Naive thymus-derived CD4-positive, alpha-beta T cell (primary cell): ENCODE measurements at regions not wholly inside any gene's neighbourhood (a gene's known extent, or its start where the extent isn't known, plus 50 kb on each side); places are given as distances from the start of the nearest gene placed in this dataset.

ENCODE experiments used
- ATAC-seq: fragments of 150-1000 bp; cut with Tn5 transposase; 2 replicates; pipeline ENCODE4 v1.10.0; 2021; ENCODE audit warnings: mild to moderate bottlenecking, moderate library complexity
- CTCF ChIA-PET: fragments of 350-600 bp; sonication (Branson Sonifier 250); formaldehyde crosslinking; loops from one replicate; lab custom pipeline; 2021; ENCODE audit warnings: antibody characterized with exemption; lab: Charles Lee
- POLR2A ChIA-PET: fragments of 350-600 bp; sonication (Branson Sonifier 250); formaldehyde crosslinking; loops from one replicate; lab custom pipeline; 2021; ENCODE audit warnings: antibody characterized with exemption, inconsistent platforms; lab: Charles Lee
- DNase-seq, 9 donors: peaks; one replicate each; pipeline versions ENCODE4 v3.0.0 to v3.0.0-alpha.2; 2020 to 2022; ENCODE audit warnings: mixed read lengths in 1 of 9
- H3K27ac ChIP-seq: one replicate; pipeline ENCODE4 v1.7.0; 2013; ENCODE audit warnings: mild to moderate bottlenecking, low read depth, low read length, moderate library complexity
- H3K27me3 ChIP-seq, 2 donors: one replicate each; pipeline ENCODE4 v1.7.0; 2013; ENCODE audit warnings: low read length in 2 of 2, mild to moderate bottlenecking in 2 of 2, moderate library complexity in 2 of 2; ENCODE audit not compliant: control insufficient read depth in 2 of 2, insufficient read depth in 2 of 2
- H3K36me3 ChIP-seq, 3 experiments: 1 replicate in 2 of 3; 2 replicates in 1 of 3; pipeline ENCODE4 v1.7.0; 2013; ENCODE audit warnings: low read length in 3 of 3, mild to moderate bottlenecking in 3 of 3, moderate library complexity in 1 of 3; ENCODE audit not compliant: insufficient read depth in 3 of 3, control insufficient read depth in 2 of 3
- H3K4me1 ChIP-seq, 2 donors: one replicate each; pipeline ENCODE4 v1.7.0; 2013; ENCODE audit warnings: low read length in 2 of 2, mild to moderate bottlenecking in 2 of 2, moderate library complexity in 1 of 2; ENCODE audit not compliant: control insufficient read depth in 2 of 2, insufficient read depth in 2 of 2
- H3K4me3 ChIP-seq: 2 replicates; pipeline ENCODE4 v1.7.0; 2013; ENCODE audit warnings: mild to moderate bottlenecking, low read length
- H3K9me3 ChIP-seq, 3 experiments: 1 replicate in 2 of 3; 2 replicates in 1 of 3; pipeline ENCODE4 v1.7.0; 2013; ENCODE audit warnings: low read length in 3 of 3; ENCODE audit not compliant: control insufficient read depth in 2 of 3
- H3K27ac Mint-ChIP-seq, 9 donors: one replicate each; pipeline ENCODE4 v1.8.0; 2020 to 2022; ENCODE audit warnings: mixed read lengths in 9 of 9, mild to moderate bottlenecking in 8 of 9, moderate library complexity in 5 of 9, inconsistent platforms in 2 of 9
- H3K27me3 Mint-ChIP-seq, 5 donors: one replicate each; pipeline ENCODE4 v1.8.0; 2021 to 2022; ENCODE audit warnings: mixed read lengths in 5 of 5, mild to moderate bottlenecking in 1 of 5
- H3K36me3 Mint-ChIP-seq, 5 donors: one replicate each; pipeline ENCODE4 v1.8.0; 2020 to 2022; ENCODE audit warnings: mixed read lengths in 5 of 5, mild to moderate bottlenecking in 3 of 5, inconsistent platforms in 1 of 5
- H3K4me1 Mint-ChIP-seq, 7 donors: one replicate each; pipeline ENCODE4 v1.8.0; 2020 to 2022; ENCODE audit warnings: mixed read lengths in 7 of 7, mild to moderate bottlenecking in 3 of 7, inconsistent platforms in 1 of 7
- H3K4me3 Mint-ChIP-seq, 10 donors: one replicate each; pipeline ENCODE4 v1.8.0; 2020 to 2022; ENCODE audit warnings: mild to moderate bottlenecking in 10 of 10, mixed read lengths in 10 of 10, moderate library complexity in 6 of 10, inconsistent platforms in 2 of 10
- H3K9me3 Mint-ChIP-seq, 11 donors: one replicate each; pipeline ENCODE4 v1.8.0; 2020 to 2022; ENCODE audit warnings: mixed read lengths in 11 of 11, mild to moderate bottlenecking in 4 of 11, inconsistent platforms in 1 of 11, moderate library complexity in 1 of 11
- intact Hi-C, 2 donors: fragments of 100-400 bp; cut with micrococcal nuclease; formaldehyde crosslinking; loops; one replicate each; pipeline ENCODE4 v1.15.1; 2023

DNA sequence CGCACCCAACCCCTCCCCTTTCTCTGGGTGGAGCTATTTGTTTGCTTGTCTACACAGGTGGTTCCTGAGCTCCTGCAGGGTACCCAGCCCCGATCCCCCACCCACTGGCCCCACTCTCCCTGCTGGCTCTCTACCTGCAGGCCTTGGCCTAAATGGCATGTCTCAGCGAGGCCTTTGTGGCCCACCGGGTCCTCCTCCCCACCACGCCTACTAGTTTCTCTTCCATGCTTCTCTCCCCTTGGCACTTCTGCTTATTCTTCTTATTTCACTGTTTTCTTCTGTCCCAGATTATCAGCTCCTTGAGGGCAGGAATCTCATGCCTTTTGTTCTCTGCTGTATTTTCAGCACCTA lies 57.4 kb upstream of the ZNF536 start:
- CTCF ChIA-PET = no interaction called here
- Mint-ChIP-seq H3K27me3 (peaks cover 0 to 4% (median 0%) of the 10 kb centered on the region in 5 donors), H3K4me1 (no peaks in the 10 kb centered on the region), H3K4me3 (no peak overlapping the region), H3K9me3 (peaks cover 0 to 15% (median 5%) of the 10 kb centered on the region in 11 donors), H3K27ac (no peak overlapping the region), H3K36me3 (no peaks in the 10 kb centered on the region)
- no peaks in the 10 kb centered on the region for H3K36me3 ChIP-seq
- no peaks in the 10 kb centered on the region for H3K27me3 ChIP-seq
- H3K9me3 ChIP-seq = no peaks in the 10 kb centered on the region
- H3K4me1 ChIP-seq = no peaks in the 10 kb centered on the region
- DNase-seq (no peak), ATAC-seq (no peak)
- no peak overlapping the region for H3K4me3 ChIP-seq
- H3K27ac ChIP-seq = no peak overlapping the region
- POLR2A ChIA-PET = no interaction called here
- intact Hi-C loops = no loop called here

DNA sequence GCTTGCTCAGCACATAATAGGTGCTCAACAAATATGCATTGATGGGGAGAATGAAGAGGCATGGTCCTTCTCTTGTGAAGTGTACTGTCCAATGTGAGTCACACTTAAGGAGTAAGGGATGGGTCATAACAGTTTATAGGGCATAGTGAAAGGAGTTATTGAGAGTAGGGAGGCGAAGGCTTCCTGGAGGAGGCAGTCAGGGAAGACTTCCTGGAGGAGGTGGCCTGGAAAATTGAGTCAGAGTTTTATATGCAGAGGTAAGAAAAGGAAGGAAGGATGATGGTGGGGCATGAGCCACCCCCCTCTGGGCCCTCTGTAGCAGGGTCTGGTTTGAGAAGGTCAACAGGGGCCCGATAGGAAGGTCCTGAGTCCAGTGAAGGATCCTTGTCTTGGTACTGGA lies 57.0 kb upstream of the ZNF536 start:
- CTCF ChIA-PET = no interaction called here
- H3K4me3 ChIP-seq = no peak overlapping the region
- Mint-ChIP-seq H3K4me3 (no peak overlapping the region), H3K27me3 (peaks cover 0 to 4% (median 0%) of the 10 kb centered on the region in 5 donors), H3K4me1 (no peaks in the 10 kb centered on the region), H3K36me3 (no peaks in the 10 kb centered on the region), H3K27ac (no peak overlapping the region), H3K9me3 (peaks cover 0 to 15% (median 5%) of the 10 kb centered on the region in 11 donors)
- no peaks in the 10 kb centered on the region for H3K4me1 ChIP-seq
- ATAC-seq (no peak), DNase-seq (no peak)
- no peak overlapping the region for H3K27ac ChIP-seq
- no peaks in the 10 kb centered on the region for H3K36me3 ChIP-seq
- H3K27me3 ChIP-seq = no peaks in the 10 kb centered on the region
- POLR2A ChIA-PET = no interaction called here
- H3K9me3 ChIP-seq = no peaks in the 10 kb centered on the region
- intact Hi-C loops = no loop called here

DNA sequence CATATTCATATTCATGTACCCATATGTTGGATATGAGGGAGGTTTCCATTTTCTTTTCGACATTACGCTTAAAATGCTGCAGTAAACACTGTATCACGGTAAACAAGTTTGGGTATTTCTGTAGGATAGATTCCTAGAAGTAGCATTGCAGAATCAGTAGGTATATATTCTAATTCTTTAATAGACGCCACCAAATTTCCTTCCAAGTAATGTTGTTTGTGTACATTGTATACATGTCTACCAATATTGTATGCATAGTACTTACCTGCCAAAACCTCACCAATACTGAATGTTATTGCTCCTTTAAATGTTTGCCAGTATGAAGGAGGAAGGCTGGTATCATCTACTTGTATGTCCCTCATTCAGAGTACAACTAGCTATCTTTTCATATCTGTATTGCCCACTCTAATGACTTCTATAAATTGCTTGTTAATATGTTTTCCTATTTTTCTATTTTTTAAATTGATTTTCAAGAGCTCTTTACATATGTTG lies 56.1 kb upstream of the ZNF536 start:
- H3K9me3 Mint-ChIP-seq = peaks cover 0 to 15% (median 5%) of the 10 kb centered on the region in 11 donors
- H3K4me1 Mint-ChIP-seq = no peaks in the 10 kb centered on the region
- ChIA-PET POLR2A (no interaction called here), CTCF (no interaction called here)
- ATAC-seq (no peak), DNase-seq (no peak)
- intact Hi-C loops = no loop called here
- H3K36me3 Mint-ChIP-seq = no peaks in the 10 kb centered on the region
- Histone ChIP-seq H3K27ac (no peak overlapping the region), H3K4me1 (no peaks in the 10 kb centered on the region), H3K27me3 (no peaks in the 10 kb centered on the region), H3K36me3 (no peaks in the 10 kb centered on the region), H3K4me3 (no peak overlapping the region), H3K9me3 (no peaks in the 10 kb centered on the region)
- peaks cover 0 to 4% (median 0%) of the 10 kb centered on the region in 5 donors for H3K27me3 Mint-ChIP-seq
- H3K27ac Mint-ChIP-seq = no peak overlapping the region
- H3K4me3 Mint-ChIP-seq = no peak overlapping the region

DNA sequence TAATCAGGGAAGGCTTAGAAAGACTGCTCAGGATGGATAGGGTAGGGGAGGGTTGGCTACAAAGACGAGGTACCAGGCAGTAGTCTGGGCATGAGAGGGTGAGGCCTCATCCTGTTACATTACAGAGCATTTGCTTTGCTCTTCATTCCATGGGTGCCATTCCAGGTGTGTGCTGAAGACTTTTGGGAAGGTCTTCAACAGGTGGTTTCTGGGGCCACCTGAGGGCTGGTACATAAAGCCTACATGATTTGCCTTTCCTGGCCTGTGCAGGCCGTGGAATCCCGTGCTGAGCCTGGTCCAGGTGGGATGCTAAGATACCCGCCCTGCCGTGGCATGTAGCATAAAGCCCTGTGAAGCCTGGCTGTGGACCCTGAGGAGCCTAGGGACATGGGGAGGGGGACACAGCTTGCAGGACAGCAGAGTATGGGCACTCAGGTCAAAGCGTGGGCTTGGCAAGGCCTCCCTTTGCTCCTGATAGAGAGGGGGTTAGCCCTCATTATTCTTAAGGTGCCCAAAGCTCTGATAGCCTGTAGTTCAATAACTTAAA lies 55.6 kb upstream of the ZNF536 start:
- CTCF ChIA-PET = no interaction called here
- intact Hi-C loops = no loop called here
- POLR2A ChIA-PET = no interaction called here
- H3K36me3 ChIP-seq = no peaks in the 10 kb centered on the region
- no peak overlapping the region for H3K27ac Mint-ChIP-seq
- no peak overlapping the region for H3K4me3 ChIP-seq
- no peak overlapping the region for H3K4me3 Mint-ChIP-seq
- H3K4me1 ChIP-seq = no peaks in the 10 kb centered on the region
- H3K4me1 Mint-ChIP-seq = no peaks in the 10 kb centered on the region
- H3K36me3 Mint-ChIP-seq = no peaks in the 10 kb centered on the region
- no peaks in the 10 kb centered on the region for H3K9me3 ChIP-seq
- no peak overlapping the region for H3K27ac ChIP-seq
- H3K27me3 ChIP-seq = no peaks in the 10 kb centered on the region
- H3K27me3 Mint-ChIP-seq = peaks cover 0 to 4% (median 0%) of the 10 kb centered on the region in 5 donors
- DNase-seq (no peak), ATAC-seq (no peak)
- H3K9me3 Mint-ChIP-seq = peaks cover 0 to 15% (median 5%) of the 10 kb centered on the region in 11 donors

DNA sequence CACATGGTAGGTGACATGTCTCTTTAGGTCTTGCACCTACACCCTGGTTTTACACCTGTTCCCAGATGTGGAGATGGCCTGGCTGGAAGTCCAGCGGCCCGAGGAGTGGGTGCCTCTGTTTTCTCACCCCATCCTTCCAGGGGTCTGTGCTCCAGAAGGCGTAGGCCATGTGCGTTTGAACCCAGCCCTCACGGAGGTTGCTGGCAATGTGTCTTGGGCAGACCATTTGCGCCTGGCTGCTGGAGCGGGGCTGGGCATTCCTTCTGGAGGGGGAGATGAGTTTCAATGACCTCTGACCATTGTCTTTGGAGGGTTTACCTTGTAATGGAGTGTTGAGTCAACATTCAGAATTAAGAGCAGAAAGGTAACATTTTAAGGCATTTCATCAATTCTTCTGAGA lies 54.8 kb upstream of the ZNF536 start:
- Histone ChIP-seq H3K27me3 (no peaks in the 10 kb centered on the region), H3K9me3 (no peaks in the 10 kb centered on the region), H3K4me3 (no peak overlapping the region), H3K36me3 (no peaks in the 10 kb centered on the region), H3K4me1 (no peaks in the 10 kb centered on the region), H3K27ac (no peak overlapping the region)
- Mint-ChIP-seq H3K4me3 (no peak overlapping the region), H3K9me3 (peaks cover 0 to 15% (median 5%) of the 10 kb centered on the region in 11 donors), H3K4me1 (no peaks in the 10 kb centered on the region), H3K36me3 (no peaks in the 10 kb centered on the region), H3K27ac (no peak overlapping the region), H3K27me3 (peaks cover 0 to 4% (median 1%) of the 10 kb centered on the region in 5 donors)
- ATAC-seq (no peak), DNase-seq (no peak)
- ChIA-PET POLR2A (no interaction called here), CTCF (no interaction called here)
- intact Hi-C loops = no loop called here

DNA sequence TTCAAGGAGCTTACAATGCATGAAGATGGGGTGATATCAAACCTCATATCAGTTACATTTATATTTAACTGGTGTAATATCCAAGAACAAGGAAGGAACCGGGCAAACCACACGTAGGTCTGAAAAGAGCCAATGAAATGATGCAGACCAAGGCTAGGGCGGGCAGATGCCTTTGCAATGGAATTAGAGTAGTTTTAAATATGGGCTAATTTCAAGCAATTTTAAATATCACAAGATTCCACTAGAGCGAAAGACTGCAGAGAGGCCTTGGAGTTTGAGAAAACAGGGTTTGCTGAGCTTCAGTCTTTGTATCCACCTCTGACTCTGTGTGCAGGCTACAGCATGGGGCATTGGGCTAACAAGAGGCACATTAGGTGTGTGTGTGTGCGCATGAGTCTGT lies 53.9 kb upstream of the ZNF536 start:
- ChIA-PET CTCF (no interaction called here), POLR2A (no interaction called here)
- no peak overlapping the region for H3K27ac Mint-ChIP-seq
- intact Hi-C loops = no loop called here
- peaks cover 0 to 15% (median 5%) of the 10 kb centered on the region in 11 donors for H3K9me3 Mint-ChIP-seq
- no peaks in the 10 kb centered on the region for H3K9me3 ChIP-seq
- no peaks in the 10 kb centered on the region for H3K27me3 ChIP-seq
- H3K4me3 ChIP-seq = no peak overlapping the region
- H3K27ac ChIP-seq = no peak overlapping the region
- no peak overlapping the region for H3K4me3 Mint-ChIP-seq
- no peaks in the 10 kb centered on the region for H3K4me1 ChIP-seq
- H3K36me3 ChIP-seq = no peaks in the 10 kb centered on the region
- no peaks in the 10 kb centered on the region for H3K36me3 Mint-ChIP-seq
- peaks cover 0 to 6% (median 4%) of the 10 kb centered on the region in 5 donors for H3K27me3 Mint-ChIP-seq
- DNase-seq (no peak), ATAC-seq (no peak)
- H3K4me1 Mint-ChIP-seq = no peaks in the 10 kb centered on the region

DNA sequence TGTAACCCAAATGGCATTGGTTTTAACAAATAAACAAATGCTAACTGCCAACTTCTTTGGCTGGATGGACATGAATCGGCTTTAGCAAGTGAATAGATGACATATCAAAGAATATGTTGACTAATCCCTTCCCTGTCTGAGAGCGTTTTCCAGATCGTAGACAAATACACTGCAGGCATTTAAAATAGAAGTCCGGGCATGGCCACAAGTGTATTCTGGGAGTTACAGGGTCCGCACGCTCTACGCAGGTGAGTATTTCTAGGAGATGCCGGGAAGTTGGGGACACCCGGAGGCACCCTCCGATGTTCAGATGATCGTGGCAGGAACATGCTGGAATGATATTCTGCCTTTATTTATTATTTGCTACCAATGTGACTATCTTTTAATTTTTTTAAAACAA lies 53.2 kb upstream of the ZNF536 start:
- ATAC-seq (no peak), DNase-seq (no peak)
- Mint-ChIP-seq H3K27ac (no peak overlapping the region), H3K4me3 (no peak overlapping the region), H3K9me3 (peaks cover 2 to 15% (median 6%) of the 10 kb centered on the region in 11 donors), H3K27me3 (peaks cover 0 to 9% (median 5%) of the 10 kb centered on the region in 5 donors), H3K36me3 (no peaks in the 10 kb centered on the region), H3K4me1 (no peaks in the 10 kb centered on the region)
- H3K27ac ChIP-seq = no peak overlapping the region
- no peak overlapping the region for H3K4me3 ChIP-seq
- POLR2A ChIA-PET = interaction anchor here (0.7 kb wide), 1 partner anchor 223 kb away, joined by 3 read pairs; no protein-coding TSS in a partner anchor
- no peaks in the 10 kb centered on the region for H3K9me3 ChIP-seq
- no peaks in the 10 kb centered on the region for H3K4me1 ChIP-seq
- no peaks in the 10 kb centered on the region for H3K27me3 ChIP-seq
- intact Hi-C loops = no loop called here
- CTCF ChIA-PET = no interaction called here
- H3K36me3 ChIP-seq = no peaks in the 10 kb centered on the region
